Epithelial cell of esophagus (primary cell): ENCODE measurements at regions not wholly inside any gene's neighbourhood (a gene's known extent, or its start where the extent isn't known, plus 50 kb on each side); places are given as distances from the start of the nearest gene placed in this dataset.

ENCODE experiments used
- DNase-seq: peaks from one replicate; pipeline ENCODE4 v3.0.0; 2010; ENCODE audit warnings: low read depth
- H3K4me3 ChIP-seq: 2 replicates; pipeline ENCODE4 v1.5.1; 2011; ENCODE audit warnings: mild to moderate bottlenecking, low read length, control low read depth
- TF ChIP-seq, protein P1 (sequence below): IDR thresholded peaks from 2 replicates; pipeline ENCODE4 v1.5.1; 2011; ENCODE audit warnings: low read depth, mild to moderate bottlenecking, low read length, control low read depth, inconsistent platforms; ENCODE audit not compliant: insufficient read depth; ENCODE audit errors: missing control alignments

DNA sequence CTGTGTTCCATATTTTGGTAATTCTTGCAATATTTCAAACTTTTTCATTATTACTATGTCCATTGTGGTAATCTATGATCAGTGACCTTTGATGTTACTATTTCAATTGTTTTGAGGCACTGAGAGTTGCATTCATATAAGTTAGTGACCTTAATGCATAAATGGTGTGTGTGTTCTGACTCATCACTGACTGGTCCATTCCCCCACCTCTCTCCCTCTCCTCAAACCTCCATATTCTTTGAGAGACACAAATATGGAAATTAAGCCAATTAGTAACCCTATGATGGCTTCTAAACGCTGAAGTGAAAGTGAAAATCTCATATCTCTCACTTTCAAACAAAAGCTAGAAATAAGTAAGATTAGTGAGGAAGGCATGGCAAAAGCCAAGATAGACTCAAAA lies 739.6 kb downstream of the CCSER2 start:
- TF ChIP-seq, protein P1, sequence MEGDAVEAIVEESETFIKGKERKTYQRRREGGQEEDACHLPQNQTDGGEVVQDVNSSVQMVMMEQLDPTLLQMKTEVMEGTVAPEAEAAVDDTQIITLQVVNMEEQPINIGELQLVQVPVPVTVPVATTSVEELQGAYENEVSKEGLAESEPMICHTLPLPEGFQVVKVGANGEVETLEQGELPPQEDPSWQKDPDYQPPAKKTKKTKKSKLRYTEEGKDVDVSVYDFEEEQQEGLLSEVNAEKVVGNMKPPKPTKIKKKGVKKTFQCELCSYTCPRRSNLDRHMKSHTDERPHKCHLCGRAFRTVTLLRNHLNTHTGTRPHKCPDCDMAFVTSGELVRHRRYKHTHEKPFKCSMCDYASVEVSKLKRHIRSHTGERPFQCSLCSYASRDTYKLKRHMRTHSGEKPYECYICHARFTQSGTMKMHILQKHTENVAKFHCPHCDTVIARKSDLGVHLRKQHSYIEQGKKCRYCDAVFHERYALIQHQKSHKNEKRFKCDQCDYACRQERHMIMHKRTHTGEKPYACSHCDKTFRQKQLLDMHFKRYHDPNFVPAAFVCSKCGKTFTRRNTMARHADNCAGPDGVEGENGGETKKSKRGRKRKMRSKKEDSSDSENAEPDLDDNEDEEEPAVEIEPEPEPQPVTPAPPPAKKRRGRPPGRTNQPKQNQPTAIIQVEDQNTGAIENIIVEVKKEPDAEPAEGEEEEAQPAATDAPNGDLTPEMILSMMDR = no peak
- DNase-seq = no peak

DNA sequence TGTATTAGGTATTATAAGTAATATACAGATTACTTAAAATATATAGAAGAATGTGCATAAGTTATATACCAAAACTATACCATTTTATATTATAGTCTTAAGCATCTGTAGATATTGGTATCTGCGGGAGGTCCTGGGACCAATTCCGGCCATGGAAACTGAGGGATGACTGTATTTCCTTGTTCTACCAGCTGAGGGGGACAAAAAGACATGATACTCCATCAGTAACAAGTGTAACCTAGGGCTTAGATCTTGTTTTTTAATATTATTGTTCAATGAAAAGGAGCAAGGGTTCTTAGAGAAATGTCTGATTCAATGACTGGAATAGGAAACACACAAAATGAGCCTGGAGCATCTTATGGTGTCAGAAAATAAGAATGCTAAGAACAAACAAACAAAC lies 752.5 kb downstream of the CCSER2 start:
- DNase-seq = no peak
- H3K4me3 ChIP-seq = no peak overlapping the region
- TF ChIP-seq, protein P1 = no peak

More for the DNA sequence above, 739.6 kb downstream of the CCSER2 start:
- H3K4me3 ChIP-seq = no peak overlapping the region

DNA sequence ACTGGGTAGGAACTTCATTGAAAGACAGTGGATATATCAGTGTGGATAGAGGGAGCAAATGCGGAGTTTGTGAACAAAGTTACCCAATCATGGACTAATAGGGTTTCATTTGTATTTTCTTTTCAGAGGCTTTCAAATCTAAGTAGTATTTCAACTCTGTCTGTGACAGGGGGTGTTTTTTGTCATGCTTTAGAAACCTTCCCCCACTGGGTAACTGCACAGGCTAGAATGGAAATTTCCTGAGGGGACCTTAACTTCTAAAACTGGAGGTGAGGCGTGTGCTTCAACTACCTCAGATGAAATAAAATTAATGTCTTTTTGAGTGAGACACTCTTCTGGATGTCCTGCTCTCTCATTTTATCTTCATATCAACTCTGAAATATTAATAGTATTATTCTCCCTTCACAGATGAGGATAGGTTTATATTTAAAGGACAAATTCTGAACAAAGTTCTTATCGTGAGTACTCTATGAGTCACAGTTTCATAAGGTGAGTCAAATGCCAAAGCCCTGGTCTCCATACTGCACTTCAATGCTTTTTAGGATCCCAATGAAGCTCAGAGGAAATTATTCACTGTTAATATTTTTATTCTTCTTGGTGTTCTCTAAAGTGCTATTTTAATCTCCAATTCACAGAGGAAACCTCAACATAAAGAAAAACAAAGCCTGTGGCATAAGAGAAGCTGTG lies 770.6 kb downstream of the CCSER2 start:
- no peak overlapping the region for H3K4me3 ChIP-seq
- DNase-seq = peak; percentile 37
- TF ChIP-seq, protein P1 = no peak

DNA sequence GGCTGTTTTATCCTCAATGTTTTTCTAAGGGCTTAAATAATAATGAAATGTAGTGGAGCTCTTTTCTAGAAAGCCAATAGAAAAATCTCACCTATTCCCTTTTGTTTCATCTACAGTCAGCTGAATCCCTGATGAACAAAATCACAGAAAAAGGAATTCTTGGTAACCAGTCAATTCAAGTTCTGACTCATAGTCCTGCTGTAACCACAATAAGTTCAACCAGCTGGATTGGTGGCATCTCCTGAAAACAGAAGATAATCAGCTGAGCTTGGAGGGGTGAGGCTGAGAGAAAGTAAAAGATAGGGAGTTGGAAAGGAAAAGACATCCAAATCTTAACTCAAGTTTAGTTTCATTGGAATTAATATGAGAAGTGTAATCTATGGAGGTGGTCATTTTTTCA lies 772.1 kb downstream of the CCSER2 start:
- TF ChIP-seq, protein P1 = no peak
- DNase-seq = peak; percentile 6
- H3K4me3 ChIP-seq = no peak overlapping the region

DNA sequence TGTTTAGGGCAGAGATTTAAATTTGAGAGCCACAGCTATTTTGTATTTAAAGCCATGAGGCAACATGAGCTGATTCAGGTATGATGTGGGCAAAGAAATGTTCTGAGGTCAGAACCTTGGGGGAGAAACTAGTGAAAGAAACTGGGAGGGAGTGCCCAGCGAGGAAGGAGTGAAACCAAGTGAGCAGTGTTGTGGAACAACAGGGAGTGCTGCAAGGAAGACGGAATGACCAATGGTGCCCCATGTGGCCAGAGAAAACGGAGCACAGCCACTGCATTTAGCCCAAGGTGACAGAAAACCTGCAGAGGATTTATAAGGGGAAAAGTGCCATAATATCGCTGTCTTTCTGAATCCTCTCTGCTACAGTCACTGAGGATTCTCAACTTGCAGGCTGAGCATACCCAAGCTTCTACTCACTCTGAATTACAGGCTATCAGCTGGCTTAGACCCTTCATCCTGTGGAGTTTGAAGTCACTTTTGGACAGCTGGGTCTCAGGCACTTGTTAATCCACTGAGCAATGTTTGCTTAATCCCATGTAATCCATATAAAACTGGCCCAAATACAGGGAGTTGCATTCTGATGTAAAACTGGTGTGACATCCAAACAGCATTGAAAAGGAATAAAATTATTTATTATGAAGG lies 777.3 kb downstream of the CCSER2 start:
- TF ChIP-seq, protein P1 = no peak
- no peak for DNase-seq
- no peak overlapping the region for H3K4me3 ChIP-seq

GRCh38 chr10:85111271-85111670 lies 782.9 kb downstream of the CCSER2 start:
- DNase-seq = no peak
- H3K4me3 ChIP-seq = no peak overlapping the region
- TF ChIP-seq, protein P1 = no peak
